ENCODE measurements at regions not wholly inside any gene's neighbourhood (a gene's known extent, or its start where the extent isn't known, plus 50 kb on each side); places are given as distances from the start of the nearest gene placed in this dataset.

DNA sequence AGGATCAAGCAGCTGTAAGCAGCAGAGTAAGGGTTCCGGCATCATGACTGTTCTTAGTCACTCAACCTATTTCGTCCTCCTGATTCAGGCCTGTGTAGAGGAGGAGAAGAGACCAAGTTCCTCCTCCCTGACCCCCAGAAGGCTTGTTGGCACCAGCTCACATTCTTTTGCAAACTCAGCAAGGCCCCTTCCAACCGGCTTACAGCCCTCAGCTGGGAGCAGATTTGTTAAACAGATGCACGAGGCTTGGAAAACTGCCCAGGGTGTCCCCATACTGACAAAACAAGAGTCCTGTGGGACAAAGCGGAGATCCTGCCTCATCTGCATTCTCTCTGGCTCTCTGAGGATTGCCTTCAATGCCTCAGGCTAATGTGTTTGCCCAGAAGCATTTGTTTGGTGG is 113.2 kb upstream of the SOX21 start:
- no peak overlapping the region for H3K27ac ChIP-seq (ENCODE audit: low read length)
- no peak overlapping the region for H3K4me2 ChIP-seq (ENCODE audit: low read length)
- no peaks in the 10 kb centered on the region for H4K20me1 ChIP-seq (ENCODE audit: insufficient read depth)
- no peaks in the 10 kb centered on the region for H3K36me3 ChIP-seq (ENCODE audit: insufficient read depth, low read length)
- no peak overlapping the region for H3K4me3 ChIP-seq (ENCODE audit: low read length)
- H3K27me3 ChIP-seq (ENCODE audit: insufficient read depth, low read depth, low read length) = no peaks in the 10 kb centered on the region
- TF ChIP-seq SMC3 (conservative IDR thresholded peaks at IDR 0.05; ENCODE audit: poor library complexity) (no peak), TAF1 (IDR thresholded peaks at IDR 0.05; ENCODE audit: low read depth) (no peak), MXI1 (conservative IDR thresholded peaks at IDR 0.05; ENCODE audit: poor library complexity, severe bottlenecking) (no peak), POLR2AphosphoS5 (IDR thresholded peaks at IDR 0.05) (no peak), RAD21 (conservative IDR thresholded peaks at IDR 0.05) (no peak), EZH2 (IDR thresholded peaks at IDR 0.05; ENCODE audit: borderline replicate concordance, insufficient read depth, low read length, poor library complexity, severe bottlenecking) (no peak)
- no peaks in the 10 kb centered on the region for H3K9me2 ChIP-seq (ENCODE audit: insufficient read depth, low read length)
- H2AFZ ChIP-seq (ENCODE audit: low read depth, low read length) = no peak overlapping the region
- H3K9me3 ChIP-seq (ENCODE audit: low read length) = no peaks in the 10 kb centered on the region
- H3K79me2 ChIP-seq (replicated peaks; ENCODE audit: insufficient read depth, low read length) = no peaks in the 10 kb centered on the region
- H3F3A ChIP-seq (ENCODE audit: insufficient read depth, low read length, poor library complexity, severe bottlenecking) = no peaks in the 10 kb centered on the region
- no peak overlapping the region for H3K9ac ChIP-seq (ENCODE audit: low read length)

DNA sequence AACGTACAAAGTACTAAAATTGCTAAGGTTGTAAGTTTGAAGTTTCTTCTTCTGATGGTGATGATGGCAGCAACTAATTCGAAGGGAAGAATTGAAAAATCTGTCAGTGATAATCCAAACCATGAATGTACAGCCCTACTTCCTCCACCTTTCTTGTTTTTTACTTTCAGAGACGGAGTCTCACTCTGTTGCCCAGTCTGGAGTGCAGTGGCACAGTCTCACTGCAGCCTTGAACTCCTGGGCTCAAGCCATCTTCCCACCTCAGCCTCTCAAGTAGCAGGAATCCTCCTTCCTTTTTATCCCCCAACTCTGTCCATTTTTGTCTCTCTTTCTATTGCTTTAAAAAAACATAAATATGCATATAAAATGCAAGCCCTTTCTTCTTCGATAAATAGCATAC is 112.3 kb upstream of the SOX21 start:
- Histone ChIP-seq H3K79me2 (replicated peaks; ENCODE audit: insufficient read depth, low read length) (no peaks in the 10 kb centered on the region), H3K9me2 (ENCODE audit: insufficient read depth, low read length) (no peaks in the 10 kb centered on the region), H3K27ac (ENCODE audit: low read length) (no peak overlapping the region), H3K4me3 (ENCODE audit: low read length) (no peak overlapping the region), H3K4me2 (ENCODE audit: low read length) (no peak overlapping the region), H3K36me3 (ENCODE audit: insufficient read depth, low read length) (no peaks in the 10 kb centered on the region), H3K9me3 (ENCODE audit: low read length) (no peaks in the 10 kb centered on the region), H2AFZ (ENCODE audit: low read depth, low read length) (no peak overlapping the region), H4K20me1 (ENCODE audit: insufficient read depth) (no peaks in the 10 kb centered on the region), H3K9ac (ENCODE audit: low read length) (no peak overlapping the region), H3F3A (ENCODE audit: insufficient read depth, low read length, poor library complexity, severe bottlenecking) (no peaks in the 10 kb centered on the region), H3K27me3 (ENCODE audit: insufficient read depth, low read depth, low read length) (no peaks in the 10 kb centered on the region)
- TF ChIP-seq, protein P1, sequence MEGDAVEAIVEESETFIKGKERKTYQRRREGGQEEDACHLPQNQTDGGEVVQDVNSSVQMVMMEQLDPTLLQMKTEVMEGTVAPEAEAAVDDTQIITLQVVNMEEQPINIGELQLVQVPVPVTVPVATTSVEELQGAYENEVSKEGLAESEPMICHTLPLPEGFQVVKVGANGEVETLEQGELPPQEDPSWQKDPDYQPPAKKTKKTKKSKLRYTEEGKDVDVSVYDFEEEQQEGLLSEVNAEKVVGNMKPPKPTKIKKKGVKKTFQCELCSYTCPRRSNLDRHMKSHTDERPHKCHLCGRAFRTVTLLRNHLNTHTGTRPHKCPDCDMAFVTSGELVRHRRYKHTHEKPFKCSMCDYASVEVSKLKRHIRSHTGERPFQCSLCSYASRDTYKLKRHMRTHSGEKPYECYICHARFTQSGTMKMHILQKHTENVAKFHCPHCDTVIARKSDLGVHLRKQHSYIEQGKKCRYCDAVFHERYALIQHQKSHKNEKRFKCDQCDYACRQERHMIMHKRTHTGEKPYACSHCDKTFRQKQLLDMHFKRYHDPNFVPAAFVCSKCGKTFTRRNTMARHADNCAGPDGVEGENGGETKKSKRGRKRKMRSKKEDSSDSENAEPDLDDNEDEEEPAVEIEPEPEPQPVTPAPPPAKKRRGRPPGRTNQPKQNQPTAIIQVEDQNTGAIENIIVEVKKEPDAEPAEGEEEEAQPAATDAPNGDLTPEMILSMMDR (IDR thresholded peaks at IDR 0.05; ENCODE audit: poor library complexity, severe bottlenecking) = no peak
- TF ChIP-seq REST (IDR thresholded peaks at IDR 0.05; ENCODE audit: borderline replicate concordance) = no peak
- no peak for TF ChIP-seq RAD21 (conservative IDR thresholded peaks at IDR 0.05)
- no peak for TF ChIP-seq TAF1 (IDR thresholded peaks at IDR 0.05; ENCODE audit: low read depth)
- no peak for TF ChIP-seq EZH2 (IDR thresholded peaks at IDR 0.05; ENCODE audit: borderline replicate concordance, insufficient read depth, low read length, poor library complexity, severe bottlenecking)
- TF ChIP-seq POLR2AphosphoS5 (IDR thresholded peaks at IDR 0.05) = no peak
- no peak for TF ChIP-seq MXI1 (conservative IDR thresholded peaks at IDR 0.05; ENCODE audit: poor library complexity, severe bottlenecking)
- TF ChIP-seq SMC3 (conservative IDR thresholded peaks at IDR 0.05; ENCODE audit: poor library complexity) = no peak

GRCh38 chr13:94822356-94822755 is 110.0 kb upstream of the SOX21 start:
- H3K4me2 ChIP-seq (ENCODE audit: low read length) = no peak overlapping the region
- no peak overlapping the region for H2AFZ ChIP-seq (ENCODE audit: low read depth, low read length)
- no peaks in the 10 kb centered on the region for H3K9me2 ChIP-seq (ENCODE audit: insufficient read depth, low read length)

More at GRCh38 chr13:94822356-94822755, 110.0 kb upstream of the SOX21 start:
- H3K9ac ChIP-seq (ENCODE audit: low read length) = no peak overlapping the region
- H3K27me3 ChIP-seq (ENCODE audit: insufficient read depth, low read depth, low read length) = no peaks in the 10 kb centered on the region
- TF ChIP-seq EP300 (conservative IDR thresholded peaks at IDR 0.05; ENCODE audit: poor library complexity, severe bottlenecking) = no peak
- TF ChIP-seq REST (IDR thresholded peaks at IDR 0.05; ENCODE audit: borderline replicate concordance) = no peak
- TF ChIP-seq, protein P1 (IDR thresholded peaks at IDR 0.05; ENCODE audit: poor library complexity, severe bottlenecking) = no peak
- no peak for TF ChIP-seq RAD21 (conservative IDR thresholded peaks at IDR 0.05)
- H3K4me3 ChIP-seq (ENCODE audit: low read length) = no peak overlapping the region
- no peaks in the 10 kb centered on the region for H4K20me1 ChIP-seq (ENCODE audit: insufficient read depth)
- H3K9me3 ChIP-seq (ENCODE audit: low read length) = no peaks in the 10 kb centered on the region
- H3K79me2 ChIP-seq (replicated peaks; ENCODE audit: insufficient read depth, low read length) = no peaks in the 10 kb centered on the region
- no peaks in the 10 kb centered on the region for H3K36me3 ChIP-seq (ENCODE audit: insufficient read depth, low read length)
- no peak overlapping the region for H3K27ac ChIP-seq (ENCODE audit: low read length)
- H3F3A ChIP-seq (ENCODE audit: insufficient read depth, low read length, poor library complexity, severe bottlenecking) = no peaks in the 10 kb centered on the region
